HK-2 (cell line): ENCODE measurements at regions not wholly inside any gene's neighbourhood (a gene's known extent, or its start where the extent isn't known, plus 50 kb on each side); places are given as distances from the start of the nearest gene placed in this dataset.
"Not testable (repeated sequence)": the region's sequence is repeated elsewhere in the genome, so short reads cannot be mapped to it uniquely, and the experiment has no call there.

Source experiments
- DNase-seq: peaks from one replicate; pipeline ENCODE4 v3.0.0-alpha.2; 2018; ENCODE audit not compliant: unreplicated experiment

DNA sequence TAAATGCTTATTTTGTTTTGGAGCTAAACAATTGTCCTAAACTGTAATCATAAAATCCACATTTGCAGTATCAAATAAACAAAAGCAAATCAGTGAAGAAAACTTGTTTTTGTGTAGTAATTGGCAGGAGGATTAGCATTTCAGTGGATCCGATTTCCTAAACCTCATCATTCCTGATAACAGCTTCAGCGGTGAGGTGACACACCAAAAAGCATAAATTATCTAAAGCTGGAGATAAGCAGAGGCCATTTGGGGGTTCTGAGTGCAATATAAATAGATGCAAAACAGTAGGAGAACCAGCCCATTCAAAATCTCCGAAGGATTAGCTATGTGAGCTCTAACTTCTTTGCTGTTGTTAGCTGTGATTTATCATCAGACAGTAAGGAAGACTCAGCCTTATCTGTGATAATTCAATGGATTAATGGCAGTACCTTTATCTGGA, 235.8 kb downstream of the EPHA7 start:
- DNase-seq: no peak

DNA sequence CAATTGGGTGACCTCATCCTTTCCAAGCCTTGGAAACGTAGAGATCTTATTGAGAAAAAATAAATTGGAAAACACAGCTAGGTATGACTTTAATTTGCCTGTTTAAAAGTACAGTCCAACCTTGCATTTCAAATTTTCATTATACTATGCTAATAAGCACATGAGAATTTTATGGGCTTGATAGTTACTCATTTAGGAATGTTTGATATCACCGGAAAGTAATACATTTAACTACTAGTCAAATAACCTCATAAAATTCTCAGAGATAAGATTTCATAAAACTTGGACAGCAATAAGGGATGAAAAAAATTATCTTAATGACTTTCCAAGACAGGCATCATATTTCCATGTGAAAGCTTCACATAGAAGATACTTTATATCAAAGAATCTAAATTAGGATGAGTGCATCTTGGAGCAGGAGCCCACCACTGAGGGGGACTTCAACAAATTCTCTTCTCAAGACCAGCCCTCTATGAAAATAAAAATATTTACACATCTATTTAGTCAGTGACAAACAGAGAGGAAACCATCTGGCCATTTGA, 236.3 kb downstream of the EPHA7 start:
- no peak for DNase-seq

DNA sequence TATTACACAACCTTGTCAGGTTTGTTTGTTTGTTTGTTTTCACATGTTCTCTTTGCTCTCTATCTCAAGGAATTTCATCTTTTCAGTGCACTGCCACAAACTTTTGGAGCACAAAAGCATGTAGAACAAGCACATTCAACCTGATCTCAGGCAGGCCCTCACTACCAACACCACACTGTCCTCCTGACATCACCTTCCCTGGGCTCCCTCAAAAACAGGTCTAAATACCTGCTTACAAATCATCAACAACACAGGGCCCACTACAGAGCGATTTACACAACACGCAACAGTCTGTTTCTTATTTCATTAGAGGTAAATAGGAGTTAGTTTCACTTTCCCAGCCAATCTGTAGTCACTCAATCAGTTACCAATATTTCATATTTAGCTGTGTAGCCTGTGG, 241.4 kb downstream of the EPHA7 start:
- DNase-seq: no peak

GRCh38 chr6:93177438-93177837, 241.9 kb downstream of the EPHA7 start:
- DNase-seq: no peak

GRCh38 chr6:93176070-93176469, 243.3 kb downstream of the EPHA7 start:
- no peak for DNase-seq

GRCh38 chr6:93173573-93173972, 245.8 kb downstream of the EPHA7 start:
- DNase-seq: not testable (repeated sequence)

GRCh38 chr6:93165850-93166430, 253.4 kb downstream of the EPHA7 start:
- DNase-seq: no peak

GRCh38 chr6:93164781-93165180, 254.6 kb downstream of the EPHA7 start:
- DNase-seq: peak; percentile 7

GRCh38 chr6:93163146-93163545, 256.2 kb downstream of the EPHA7 start:
- no peak for DNase-seq

GRCh38 chr6:93139408-93140081, 279.8 kb downstream of the EPHA7 start:
- no peak for DNase-seq

- no peak for DNase-seq
Observed at GRCh38 chr6:93136111-93136510, 283.2 kb downstream of the EPHA7 start.

DNA sequence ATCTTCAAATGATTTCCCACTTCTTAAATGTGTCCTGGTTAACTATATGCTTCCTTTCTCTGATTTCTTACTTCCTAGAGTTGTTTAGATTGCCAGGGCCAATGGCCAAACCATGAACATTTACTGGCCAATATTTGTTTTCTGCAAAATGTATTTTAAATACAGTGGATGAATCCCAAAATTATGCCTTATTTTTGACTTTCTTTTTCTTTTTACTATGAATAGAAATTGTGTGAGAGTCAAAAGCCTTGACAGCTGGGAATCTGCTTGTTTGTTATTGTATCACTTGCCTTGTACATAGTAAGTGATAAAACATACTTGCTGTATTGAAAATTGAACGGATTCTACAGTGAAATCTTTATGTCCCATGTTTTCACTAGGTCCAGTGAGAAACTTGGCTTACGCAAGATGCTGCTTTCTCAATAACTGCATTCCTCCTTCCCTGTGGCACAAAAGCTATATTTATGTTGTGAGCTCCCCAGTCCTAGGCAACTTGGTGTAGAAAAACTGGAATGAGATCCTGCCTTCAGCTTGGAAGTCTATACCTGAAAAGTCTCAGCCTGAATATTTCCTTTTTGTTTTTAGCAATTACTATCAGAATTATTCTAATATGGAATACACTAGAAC, 295.2 kb downstream of the EPHA7 start:
- DNase-seq: no peak

- DNase-seq: no peak
Observed at GRCh38 chr6:93123585-93123984, 295.8 kb downstream of the EPHA7 start.

GRCh38 chr6:93120154-93120742, 299.1 kb downstream of the EPHA7 start:
- no peak for DNase-seq

DNA sequence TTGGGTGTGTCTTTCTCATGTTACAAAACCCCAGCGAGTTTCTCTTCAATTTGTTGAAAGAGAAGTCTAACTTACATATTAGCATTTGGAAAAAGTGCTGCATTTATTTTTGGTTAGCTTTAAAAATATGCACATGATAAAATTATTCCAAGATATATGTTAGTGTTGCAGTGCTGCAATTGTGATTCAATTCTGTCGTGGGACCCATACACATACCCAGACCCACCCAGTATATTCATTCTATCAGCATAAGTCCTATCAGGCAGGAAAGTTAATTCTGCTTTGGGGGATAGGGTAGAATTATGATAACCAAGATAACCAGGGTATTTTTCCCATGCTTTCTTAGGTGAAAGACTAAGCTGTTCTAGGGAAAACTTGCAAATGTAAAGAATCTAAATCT, 313.5 kb downstream of the EPHA7 start:
- DNase-seq: no peak

GRCh38 chr6:93105017-93105416, 314.3 kb downstream of the EPHA7 start:
- no peak for DNase-seq

DNA sequence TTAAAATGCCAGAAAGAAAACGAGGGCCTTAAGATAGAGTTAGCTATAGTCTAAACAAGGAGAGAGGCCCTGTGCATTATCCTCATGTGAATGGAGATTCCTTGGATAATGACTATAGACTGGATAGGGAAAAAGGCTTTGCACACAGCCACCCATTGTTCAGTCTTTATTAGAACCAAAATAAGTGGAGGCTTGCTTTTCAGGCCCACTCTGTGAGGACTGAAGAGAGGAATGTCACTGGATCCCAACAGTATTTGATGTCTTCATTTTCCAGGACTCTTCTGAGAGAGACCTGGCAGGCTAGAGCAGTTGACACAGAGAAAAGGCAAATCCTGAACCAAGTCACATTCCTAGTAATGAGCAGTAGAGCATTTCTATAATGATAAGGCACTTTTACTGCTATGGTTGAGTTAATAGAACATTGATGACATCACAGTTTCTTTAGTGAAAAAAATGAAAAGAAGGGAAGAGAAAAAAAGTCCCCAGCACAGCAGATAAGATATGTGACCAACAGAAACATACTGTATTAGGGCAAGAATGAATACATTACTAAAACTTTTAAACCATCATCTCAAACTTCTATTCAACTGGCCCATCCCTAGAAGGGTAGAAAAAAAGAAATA, 315.1 kb downstream of the EPHA7 start:
- DNase-seq: no peak

DNA sequence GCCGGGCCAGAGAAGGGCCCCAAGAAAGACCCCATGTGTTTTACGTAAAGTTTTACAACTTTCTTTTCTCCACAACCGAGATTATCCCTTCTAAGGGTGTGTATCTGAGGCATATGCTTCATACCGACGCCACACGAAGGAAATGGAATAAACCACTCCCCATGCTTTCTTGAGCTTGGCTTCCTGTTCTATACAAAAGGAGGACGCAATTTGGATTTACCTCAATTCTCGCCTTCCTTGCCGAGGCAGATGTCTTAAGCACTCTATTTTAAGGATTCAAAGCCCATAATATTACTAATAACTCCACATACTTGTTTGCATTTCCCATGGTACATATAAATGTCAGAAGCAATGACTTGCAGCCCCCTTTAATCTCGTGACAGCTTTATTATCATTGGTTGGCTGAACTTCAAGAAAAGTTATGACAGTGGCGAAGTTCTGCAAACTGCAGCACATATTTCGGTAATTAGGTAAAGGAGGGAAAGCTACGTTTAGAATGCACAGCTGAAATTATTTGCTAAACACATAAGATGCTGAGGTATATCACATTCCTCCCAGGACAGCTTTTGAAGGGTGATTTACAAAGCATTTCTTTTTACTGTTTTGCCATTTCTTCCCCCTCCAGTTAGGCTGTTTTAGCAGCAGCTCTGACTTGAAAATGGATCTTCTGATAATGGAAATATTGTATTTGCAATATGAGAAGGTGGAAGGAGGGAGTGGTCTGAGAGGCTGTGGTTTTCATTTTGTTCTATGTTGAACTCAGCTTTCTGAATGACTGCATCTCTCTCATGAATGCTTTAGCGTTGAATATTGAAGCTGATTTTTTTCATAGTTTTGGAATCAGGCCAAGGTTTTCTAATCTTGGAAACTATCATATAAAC, 330.5 kb downstream of the EPHA7 start:
- DNase-seq: no peak

- no peak for DNase-seq
Observed at GRCh38 chr6:93087606-93088005, 331.8 kb downstream of the EPHA7 start.

- DNase-seq: no peak
Observed at GRCh38 chr6:93086351-93086750, 333.0 kb downstream of the EPHA7 start.
